ENCODE measurements at regions not wholly inside any gene's neighbourhood (a gene's known extent, or its start where the extent isn't known, plus 50 kb on each side); places are given as distances from the start of the nearest gene placed in this dataset.

DNA sequence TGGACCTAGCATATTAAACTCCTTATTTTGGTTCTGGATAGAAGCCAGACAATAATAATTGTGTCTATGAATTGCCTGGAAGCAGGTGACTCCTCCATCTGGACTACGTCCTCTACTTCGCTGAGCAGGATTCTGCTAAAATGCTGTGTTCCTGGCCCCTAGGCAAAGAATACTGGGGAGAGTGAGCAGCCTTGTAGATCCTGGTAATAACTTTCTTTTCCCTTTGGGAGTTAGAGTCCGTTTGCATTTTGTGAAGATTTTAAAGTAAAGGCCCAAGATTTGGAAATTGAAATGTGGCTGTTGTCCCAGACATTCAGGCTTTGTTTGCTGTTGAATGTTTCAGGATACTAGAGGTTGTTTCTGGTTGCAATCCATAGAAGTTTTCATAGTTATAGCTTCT is 511.9 kb upstream of the KLF12 start:
- BruUV-seq (replicated peaks): no TSS peak

More for the DNA sequence above, 511.9 kb upstream of the KLF12 start:
- H4K20me1 ChIP-seq (ENCODE audit: control insufficient read depth, insufficient read depth): no peaks in the 10 kb centered on the region
- H3K79me2 ChIP-seq (ENCODE audit: control insufficient read depth, insufficient read depth, low read length): no peaks in the 10 kb centered on the region
- H3K4me3 ChIP-seq: no peak overlapping the region
- no peaks in the 10 kb centered on the region for H3K4me1 ChIP-seq (ENCODE audit: control insufficient read depth, insufficient read depth, low read length)
- ATAC-seq (no peak), DNase-seq (ENCODE audit: low read depth, low spot score) (no peak), FAIRE-seq (no peak)
- in situ Hi-C loops (cut with MboI) (no loop called here), intact Hi-C loops (cut with micrococcal nuclease; ENCODE audit: unreplicated experiment) (no loop called here)
- TF ChIP-seq NFIC (IDR thresholded peaks at IDR 0.05; ENCODE audit: low read depth, low read length) (no peak), SMAD1 (IDR thresholded peaks at IDR 0.05; ENCODE audit: low read depth, partially characterized antibody) (no peak), KLF5 (IDR thresholded peaks at IDR 0.05; ENCODE audit: partially characterized antibody) (no peak), ZNF384 (IDR thresholded peaks at IDR 0.05; ENCODE audit: borderline replicate concordance, low read depth, low read length) (no peak), ASH2L (IDR thresholded peaks at IDR 0.05; ENCODE audit: borderline replicate concordance, low read depth) (no peak), TAF1 (IDR thresholded peaks at IDR 0.05; ENCODE audit: borderline replicate concordance, low read depth, low read length) (no peak), TBL1XR1 (IDR thresholded peaks at IDR 0.05; ENCODE audit: low read depth, low read length) (no peak), YY1 (IDR thresholded peaks at IDR 0.05; ENCODE audit: low read depth, low read length) (no peak), ZNF207 (IDR thresholded peaks at IDR 0.05; ENCODE audit: borderline replicate concordance) (no peak), IRF4 (IDR thresholded peaks at IDR 0.05; ENCODE audit: low read depth, low read length) (no peak), MTA2 (IDR thresholded peaks at IDR 0.05; ENCODE audit: low read depth) (no peak), SUPT20H (IDR thresholded peaks at IDR 0.05; ENCODE audit: borderline replicate concordance, control insufficient read depth, low read depth, low read length) (no peak), SPI1 (IDR thresholded peaks at IDR 0.05; ENCODE audit: borderline replicate concordance, insufficient read depth, low read depth, low read length) (no peak)
- TF ChIP-seq, protein P1, sequence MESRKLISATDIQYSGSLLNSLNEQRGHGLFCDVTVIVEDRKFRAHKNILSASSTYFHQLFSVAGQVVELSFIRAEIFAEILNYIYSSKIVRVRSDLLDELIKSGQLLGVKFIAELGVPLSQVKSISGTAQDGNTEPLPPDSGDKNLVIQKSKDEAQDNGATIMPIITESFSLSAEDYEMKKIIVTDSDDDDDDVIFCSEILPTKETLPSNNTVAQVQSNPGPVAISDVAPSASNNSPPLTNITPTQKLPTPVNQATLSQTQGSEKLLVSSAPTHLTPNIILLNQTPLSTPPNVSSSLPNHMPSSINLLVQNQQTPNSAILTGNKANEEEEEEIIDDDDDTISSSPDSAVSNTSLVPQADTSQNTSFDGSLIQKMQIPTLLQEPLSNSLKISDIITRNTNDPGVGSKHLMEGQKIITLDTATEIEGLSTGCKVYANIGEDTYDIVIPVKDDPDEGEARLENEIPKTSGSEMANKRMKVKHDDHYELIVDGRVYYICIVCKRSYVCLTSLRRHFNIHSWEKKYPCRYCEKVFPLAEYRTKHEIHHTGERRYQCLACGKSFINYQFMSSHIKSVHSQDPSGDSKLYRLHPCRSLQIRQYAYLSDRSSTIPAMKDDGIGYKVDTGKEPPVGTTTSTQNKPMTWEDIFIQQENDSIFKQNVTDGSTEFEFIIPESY (IDR thresholded peaks at IDR 0.05): no peak
- TF ChIP-seq, protein P2, sequence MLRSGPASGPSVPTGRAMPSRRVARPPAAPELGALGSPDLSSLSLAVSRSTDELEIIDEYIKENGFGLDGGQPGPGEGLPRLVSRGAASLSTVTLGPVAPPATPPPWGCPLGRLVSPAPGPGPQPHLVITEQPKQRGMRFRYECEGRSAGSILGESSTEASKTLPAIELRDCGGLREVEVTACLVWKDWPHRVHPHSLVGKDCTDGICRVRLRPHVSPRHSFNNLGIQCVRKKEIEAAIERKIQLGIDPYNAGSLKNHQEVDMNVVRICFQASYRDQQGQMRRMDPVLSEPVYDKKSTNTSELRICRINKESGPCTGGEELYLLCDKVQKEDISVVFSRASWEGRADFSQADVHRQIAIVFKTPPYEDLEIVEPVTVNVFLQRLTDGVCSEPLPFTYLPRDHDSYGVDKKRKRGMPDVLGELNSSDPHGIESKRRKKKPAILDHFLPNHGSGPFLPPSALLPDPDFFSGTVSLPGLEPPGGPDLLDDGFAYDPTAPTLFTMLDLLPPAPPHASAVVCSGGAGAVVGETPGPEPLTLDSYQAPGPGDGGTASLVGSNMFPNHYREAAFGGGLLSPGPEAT (IDR thresholded peaks at IDR 0.05; ENCODE audit: low read depth): no peak
- TF ChIP-seq, protein P3, sequence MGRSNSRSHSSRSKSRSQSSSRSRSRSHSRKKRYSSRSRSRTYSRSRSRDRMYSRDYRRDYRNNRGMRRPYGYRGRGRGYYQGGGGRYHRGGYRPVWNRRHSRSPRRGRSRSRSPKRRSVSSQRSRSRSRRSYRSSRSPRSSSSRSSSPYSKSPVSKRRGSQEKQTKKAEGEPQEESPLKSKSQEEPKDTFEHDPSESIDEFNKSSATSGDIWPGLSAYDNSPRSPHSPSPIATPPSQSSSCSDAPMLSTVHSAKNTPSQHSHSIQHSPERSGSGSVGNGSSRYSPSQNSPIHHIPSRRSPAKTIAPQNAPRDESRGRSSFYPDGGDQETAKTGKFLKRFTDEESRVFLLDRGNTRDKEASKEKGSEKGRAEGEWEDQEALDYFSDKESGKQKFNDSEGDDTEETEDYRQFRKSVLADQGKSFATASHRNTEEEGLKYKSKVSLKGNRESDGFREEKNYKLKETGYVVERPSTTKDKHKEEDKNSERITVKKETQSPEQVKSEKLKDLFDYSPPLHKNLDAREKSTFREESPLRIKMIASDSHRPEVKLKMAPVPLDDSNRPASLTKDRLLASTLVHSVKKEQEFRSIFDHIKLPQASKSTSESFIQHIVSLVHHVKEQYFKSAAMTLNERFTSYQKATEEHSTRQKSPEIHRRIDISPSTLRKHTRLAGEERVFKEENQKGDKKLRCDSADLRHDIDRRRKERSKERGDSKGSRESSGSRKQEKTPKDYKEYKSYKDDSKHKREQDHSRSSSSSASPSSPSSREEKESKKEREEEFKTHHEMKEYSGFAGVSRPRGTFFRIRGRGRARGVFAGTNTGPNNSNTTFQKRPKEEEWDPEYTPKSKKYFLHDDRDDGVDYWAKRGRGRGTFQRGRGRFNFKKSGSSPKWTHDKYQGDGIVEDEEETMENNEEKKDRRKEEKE (IDR thresholded peaks at IDR 0.05): no peak
- TF ChIP-seq, protein P4, sequence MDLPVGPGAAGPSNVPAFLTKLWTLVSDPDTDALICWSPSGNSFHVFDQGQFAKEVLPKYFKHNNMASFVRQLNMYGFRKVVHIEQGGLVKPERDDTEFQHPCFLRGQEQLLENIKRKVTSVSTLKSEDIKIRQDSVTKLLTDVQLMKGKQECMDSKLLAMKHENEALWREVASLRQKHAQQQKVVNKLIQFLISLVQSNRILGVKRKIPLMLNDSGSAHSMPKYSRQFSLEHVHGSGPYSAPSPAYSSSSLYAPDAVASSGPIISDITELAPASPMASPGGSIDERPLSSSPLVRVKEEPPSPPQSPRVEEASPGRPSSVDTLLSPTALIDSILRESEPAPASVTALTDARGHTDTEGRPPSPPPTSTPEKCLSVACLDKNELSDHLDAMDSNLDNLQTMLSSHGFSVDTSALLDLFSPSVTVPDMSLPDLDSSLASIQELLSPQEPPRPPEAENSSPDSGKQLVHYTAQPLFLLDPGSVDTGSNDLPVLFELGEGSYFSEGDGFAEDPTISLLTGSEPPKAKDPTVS (IDR thresholded peaks at IDR 0.05; ENCODE audit: low read depth, low read length): no peak
- RAD21 ChIA-PET (ENCODE audit: unreplicated experiment): no interaction called here
- POLR2A ChIA-PET: no interaction called here
- no peak overlapping the region for H2AFZ ChIP-seq (ENCODE audit: control insufficient read depth, low read depth, low read length)
- CTCF ChIA-PET: no interaction called here
- no peaks in the 10 kb centered on the region for H3K36me3 ChIP-seq (ENCODE audit: control insufficient read depth in 2 of 2, insufficient read depth in 2 of 2, low read length in 1 of 2)
- H3K9ac ChIP-seq (ENCODE audit: control insufficient read depth, insufficient read depth, low read length): no peak overlapping the region
- SMC1A ChIA-PET (ENCODE audit: uncharacterized antibody, unreplicated experiment): no interaction called here
- peaks cover 0 to 2% of the 10 kb centered on the region in 2 experiments; a peak in 2 of 4 replicates for H3K27me3 ChIP-seq (replicated peaks in 1 of 2; ENCODE audit: control insufficient read depth in 2 of 2, insufficient read depth in 2 of 2, low read length in 1 of 2)
- 38% methylated on average over 3 of the region's 3 CpGs for WGBS (ENCODE audit: insufficient coverage, insufficient replicate concordance, low lambda C conversion rate, missing lambda C conversion rate)
- no peak overlapping the region for H3K27ac ChIP-seq (ENCODE audit: control insufficient read depth, insufficient read depth)
- no peaks in the 10 kb centered on the region for H3K9me3 ChIP-seq (replicated peaks; ENCODE audit: control insufficient read depth, insufficient read depth, low read length)
- H3K4me2 ChIP-seq (ENCODE audit: control insufficient read depth, insufficient read depth): no peak overlapping the region
